NCI-H226 (cell line): ENCODE measurements at regions not wholly inside any gene's neighbourhood (a gene's known extent, or its start where the extent isn't known, plus 50 kb on each side); places are given as distances from the start of the nearest gene placed in this dataset.
"Not testable (repeated sequence)": the region's sequence is repeated elsewhere in the genome, so short reads cannot be mapped to it uniquely, and the experiment has no call there.

ENCODE experiments used
- DNase-seq: peaks from one replicate; pipeline ENCODE4 v3.0.0-alpha.2; 2015

DNA sequence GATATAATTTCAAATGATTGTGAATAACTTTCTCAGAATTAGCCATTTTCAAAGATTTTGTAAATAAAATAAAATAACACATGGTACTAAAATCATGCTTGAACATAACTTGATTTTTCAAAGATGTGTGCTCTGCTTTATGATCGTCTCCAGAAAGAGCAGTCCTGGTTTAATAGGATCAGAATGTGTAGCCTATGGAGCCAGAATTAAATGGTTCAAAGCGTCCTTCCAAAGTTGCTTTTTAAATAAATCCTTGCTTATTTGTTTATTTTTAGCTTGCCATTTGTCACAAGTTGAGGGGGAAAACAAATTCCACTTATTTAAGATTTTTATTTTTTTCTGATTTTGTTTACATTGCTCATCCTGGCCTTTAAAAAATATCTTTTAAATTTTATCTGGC, 123.7 kb upstream of the SPRED1 start:
- DNase-seq, result no peak

- DNase-seq, result peak; percentile 85
These were observed 123.0 kb upstream of the SPRED1 start for GRCh38 chr15:38129531-38130204.

DNA sequence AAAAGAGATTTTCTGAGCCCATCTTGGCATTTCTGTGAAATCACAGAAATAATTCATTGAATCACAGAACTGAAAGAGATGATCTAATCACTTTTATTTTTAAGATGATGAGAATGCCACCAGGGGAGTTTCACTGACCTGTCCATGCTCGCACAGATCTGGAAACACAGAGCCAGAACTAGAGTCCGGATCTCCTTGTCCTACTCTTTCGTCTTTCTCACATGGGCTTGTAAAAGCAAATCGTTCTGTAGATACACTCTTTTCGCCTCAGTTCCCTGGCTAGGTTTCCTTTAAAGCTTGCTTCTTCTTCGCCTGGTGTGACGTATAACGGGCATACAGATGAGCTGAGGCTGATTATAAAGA, 122.5 kb upstream of the SPRED1 start:
- no peak for DNase-seq

- DNase-seq, result peak; percentile 88
These were observed 121.7 kb upstream of the SPRED1 start for GRCh38 chr15:38130740-38131498.

- no peak for DNase-seq
These were observed 118.4 kb upstream of the SPRED1 start for GRCh38 chr15:38134252-38134651.

DNA sequence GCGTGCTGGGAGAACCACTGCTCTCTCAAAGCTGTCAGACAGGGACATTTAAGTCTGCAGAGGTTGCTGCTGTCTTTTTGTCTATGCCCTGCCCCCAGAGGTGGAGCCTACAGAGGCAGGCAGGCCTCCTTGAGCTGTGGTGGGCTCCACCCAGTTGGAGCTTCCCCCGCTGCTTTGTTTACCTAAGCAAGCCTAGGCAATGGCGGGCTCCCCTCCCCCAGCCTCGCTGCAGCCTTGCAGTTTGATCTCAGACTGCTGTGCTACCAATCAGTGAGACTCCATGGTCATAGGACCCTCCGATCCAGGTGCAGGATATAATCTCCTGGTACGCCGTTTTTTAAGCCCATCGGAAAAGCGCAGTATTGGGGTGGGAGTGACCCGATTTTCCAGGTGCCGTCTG, 110.4 kb upstream of the SPRED1 start:
- not testable (repeated sequence) for DNase-seq

DNA sequence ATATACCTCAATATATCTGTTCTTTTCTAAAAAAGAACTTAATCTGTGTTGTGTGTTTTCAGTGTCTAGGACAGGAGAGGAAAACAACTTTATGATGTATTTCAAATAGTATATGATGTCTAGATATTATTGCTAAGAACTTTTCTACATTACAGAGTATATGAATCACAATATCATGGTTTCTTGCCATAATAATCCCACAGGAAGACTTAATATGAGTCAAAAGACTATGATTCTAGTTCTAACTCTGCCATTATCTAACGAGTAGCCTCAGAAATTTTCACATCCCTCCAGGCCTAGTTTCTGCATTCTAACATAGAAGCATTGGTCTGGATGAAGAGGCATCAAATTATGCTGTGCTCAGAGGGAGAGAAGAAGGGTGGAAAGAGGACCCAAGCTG, 107.7 kb upstream of the SPRED1 start:
- peak; percentile 2 for DNase-seq

- DNase-seq, result no peak
These were observed 107.0 kb upstream of the SPRED1 start for GRCh38 chr15:38145651-38146111.

DNA sequence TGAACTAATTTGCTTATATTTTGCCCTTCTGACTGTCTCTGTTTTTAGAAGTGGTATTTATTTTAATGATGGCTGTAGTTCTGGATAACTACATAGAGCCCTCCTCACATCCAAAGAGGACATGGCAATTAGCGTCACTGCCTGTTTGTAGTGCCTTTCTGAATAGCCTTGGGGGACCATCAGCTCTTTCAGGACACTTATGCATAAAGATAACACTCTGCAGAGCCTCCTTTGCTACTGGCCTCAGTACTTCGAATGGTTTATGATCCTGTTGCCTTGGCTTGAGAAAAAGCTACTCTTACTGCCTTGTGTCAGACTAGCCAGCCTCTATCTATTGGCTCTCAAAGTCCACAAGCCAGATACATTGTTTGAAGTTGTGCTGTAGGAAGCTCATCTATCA, 105.4 kb upstream of the SPRED1 start:
- no peak for DNase-seq

GRCh38 chr15:38148471-38148870, 104.2 kb upstream of the SPRED1 start:
- no peak for DNase-seq

DNA sequence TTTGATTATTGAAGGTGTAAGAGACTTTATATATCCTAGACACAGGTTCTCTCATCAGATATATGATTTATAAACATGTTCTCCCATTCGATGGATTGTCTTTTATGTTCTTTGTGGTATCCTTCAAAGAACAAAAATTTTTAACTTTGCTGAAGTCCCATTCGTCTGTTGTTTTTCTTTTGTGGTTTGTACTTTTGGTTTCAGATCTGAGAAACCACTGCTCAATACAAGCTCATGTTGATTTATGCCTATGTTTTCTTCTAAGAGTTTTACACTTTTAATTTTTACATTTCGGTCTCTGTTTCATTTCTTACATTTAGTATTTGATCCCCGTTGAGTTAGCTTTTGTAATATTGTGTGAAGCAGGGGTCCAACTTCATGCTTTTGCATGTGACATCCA, 103.3 kb upstream of the SPRED1 start:
- no peak for DNase-seq

DNA sequence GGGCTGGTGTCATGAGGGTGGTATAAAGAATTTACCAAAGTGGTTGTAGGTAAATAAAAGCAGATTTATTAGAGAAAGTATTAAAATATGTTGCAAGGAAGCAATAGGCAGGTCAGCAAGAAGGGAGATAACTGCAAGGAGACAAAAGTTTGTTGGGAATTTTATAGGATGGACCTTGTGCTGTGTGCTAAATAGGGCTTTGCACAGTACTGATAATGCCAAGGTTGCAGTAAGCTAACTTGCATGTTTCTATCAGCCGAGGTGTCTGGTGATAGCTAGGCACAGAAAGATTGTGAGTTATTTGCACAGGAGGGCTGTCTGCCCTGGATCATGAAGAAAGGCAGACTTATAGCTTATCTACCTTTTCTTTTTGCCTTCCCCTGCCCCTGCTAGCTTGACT, 102.5 kb upstream of the SPRED1 start:
- no peak for DNase-seq

GRCh38 chr15:38150794-38151193, 101.8 kb upstream of the SPRED1 start:
- DNase-seq, result no peak

GRCh38 chr15:38153781-38154180, 98.9 kb upstream of the SPRED1 start:
- no peak for DNase-seq

GRCh38 chr15:38154255-38154654, 98.4 kb upstream of the SPRED1 start:
- DNase-seq, result no peak

DNA sequence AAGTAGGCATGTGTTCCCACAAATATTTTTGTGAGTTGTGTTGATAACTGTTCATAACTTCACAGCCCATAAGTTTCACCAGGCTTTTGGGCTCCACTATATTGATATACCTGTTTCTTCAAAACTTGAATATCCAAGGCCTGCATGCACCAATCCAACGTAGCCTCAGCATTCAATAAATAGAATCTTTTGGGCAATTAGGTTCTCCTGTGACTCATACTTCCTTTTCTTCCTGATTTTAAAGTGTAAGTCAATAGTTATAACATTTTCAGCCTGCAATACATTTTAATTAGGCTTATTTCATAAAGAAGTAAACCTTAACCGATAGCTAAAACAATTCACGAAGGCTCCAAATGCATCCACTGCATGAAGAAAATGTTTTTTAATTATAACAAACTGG, 97.8 kb upstream of the SPRED1 start:
- DNase-seq, result no peak

- no peak for DNase-seq
These were observed 89.0 kb upstream of the SPRED1 start for GRCh38 chr15:38163658-38164057.

DNA sequence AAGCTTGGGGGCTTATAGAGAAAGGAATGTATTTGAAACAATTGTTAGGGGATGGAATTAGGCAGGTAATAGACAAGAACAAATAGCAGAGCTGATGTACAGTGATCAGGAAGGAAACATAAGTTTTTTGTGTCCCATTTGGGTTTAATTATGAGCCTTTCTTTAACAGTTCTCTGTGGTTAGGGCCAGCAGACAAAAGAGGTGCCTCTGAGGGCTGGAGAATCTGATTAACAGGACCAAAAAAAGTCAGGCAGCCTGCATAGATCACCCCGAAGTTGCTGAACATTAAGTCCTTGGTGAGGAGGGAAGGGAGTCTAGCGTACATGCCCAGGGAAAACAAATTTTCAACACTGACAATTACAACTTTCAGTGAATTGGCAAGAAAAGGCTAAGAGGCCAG, 88.6 kb upstream of the SPRED1 start:
- no peak for DNase-seq

- no peak for DNase-seq
These were observed 88.1 kb upstream of the SPRED1 start for GRCh38 chr15:38164507-38164906.

DNA sequence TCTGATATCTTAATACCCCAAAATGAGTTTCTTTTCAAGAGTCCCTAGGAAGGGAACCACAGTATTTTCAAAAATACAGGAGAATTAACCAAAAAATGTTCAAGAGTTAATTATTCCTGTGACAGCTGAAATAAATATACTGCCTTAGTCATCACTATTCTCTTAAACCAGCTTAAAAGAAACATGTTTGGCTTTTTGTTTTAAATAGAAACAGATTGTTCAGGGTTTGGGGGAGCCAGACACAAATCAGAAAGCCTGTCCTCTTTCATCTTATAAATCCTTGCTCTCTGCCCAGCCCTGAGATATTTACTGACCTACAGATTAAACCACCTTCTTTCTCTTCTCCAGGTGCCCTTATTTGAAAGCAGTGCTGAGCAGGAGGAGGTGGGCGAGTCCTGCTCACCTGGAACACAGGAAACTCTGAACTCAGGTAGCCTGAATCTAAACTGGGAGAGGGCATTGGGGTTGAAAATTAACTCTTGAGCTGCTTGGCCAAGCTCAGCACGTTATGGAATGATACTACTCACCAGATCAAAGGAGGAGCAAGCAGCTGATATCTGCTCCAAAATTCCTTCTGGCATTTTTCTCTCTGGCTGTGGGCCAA, 84.1 kb upstream of the SPRED1 start:
- DNase-seq, result no peak

- DNase-seq, result no peak
These were observed 80.7 kb upstream of the SPRED1 start for GRCh38 chr15:38171973-38172372.

DNA sequence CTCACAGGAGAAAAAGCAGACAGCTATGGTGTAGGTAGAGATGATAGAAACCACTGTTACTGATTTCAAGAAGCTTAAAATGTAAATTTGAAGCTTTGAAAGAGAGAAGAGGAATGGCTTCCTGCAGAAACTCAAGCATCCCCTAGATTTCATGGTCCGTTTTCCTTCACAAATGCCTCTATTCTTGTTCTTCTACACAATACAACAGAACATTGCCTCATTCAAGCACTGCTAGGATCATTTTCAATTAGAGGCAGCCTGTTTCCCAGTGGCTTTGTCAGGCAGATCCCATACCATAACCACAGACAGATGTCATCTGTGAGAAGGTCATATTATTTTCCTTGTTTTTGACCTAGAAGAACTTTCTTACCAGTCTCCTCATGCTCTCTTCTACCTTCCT, 77.9 kb upstream of the SPRED1 start:
- no peak for DNase-seq

GRCh38 chr15:38176155-38176554, 76.5 kb upstream of the SPRED1 start:
- DNase-seq, result peak; percentile 60

DNA sequence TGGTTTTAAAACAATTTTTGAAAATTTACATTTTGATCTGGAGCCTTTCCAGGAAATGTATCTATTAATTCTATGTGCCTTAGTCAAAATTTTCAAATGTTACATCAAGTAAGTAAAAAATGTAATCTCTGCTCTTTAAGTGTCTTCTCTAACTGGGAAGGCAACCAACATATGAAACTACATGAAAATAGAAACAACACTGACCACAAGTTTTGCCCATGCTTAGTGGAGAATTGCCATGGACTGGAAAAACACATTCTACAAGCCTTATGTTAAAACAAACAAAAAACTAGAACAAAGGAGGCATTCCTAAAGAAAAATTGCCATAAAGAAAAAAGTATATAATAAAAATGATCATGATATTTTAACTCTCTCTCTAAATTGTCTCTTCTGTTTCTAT, 75.9 kb upstream of the SPRED1 start:
- DNase-seq, result no peak
